HEK293T (cell line): ENCODE measurements at regions not wholly inside any gene's neighbourhood (a gene's known extent, or its start where the extent isn't known, plus 50 kb on each side); places are given as distances from the start of the nearest gene placed in this dataset.

Source experiments
- ARNT ChIP-seq: fragments of 450-650 bp; IDR thresholded peaks from 2 replicates; pipeline ENCODE4 v1.6.1; 2017; ENCODE audit warnings: mild to moderate bottlenecking
- BHLHE40 ChIP-seq: fragments of 450-650 bp; IDR thresholded peaks from 2 replicates; pipeline ENCODE4 v1.6.1; 2016; ENCODE audit warnings: mild to moderate bottlenecking, moderate library complexity, borderline replicate concordance
- CTBP1 ChIP-seq: fragments of 450-650 bp; IDR thresholded peaks from 2 replicates; pipeline ENCODE4 v1.6.1; 2016; ENCODE audit warnings: borderline replicate concordance
- ELF4 ChIP-seq: fragments of 450-650 bp; IDR thresholded peaks from 2 replicates; pipeline ENCODE4 v1.6.1; 2017; ENCODE audit warnings: antibody characterized with exemption
- FOXA1 ChIP-seq: fragments of 450-650 bp; IDR thresholded peaks from 2 replicates; pipeline ENCODE4 v1.6.1; 2016; ENCODE audit warnings: mild to moderate bottlenecking
- FOXK2 ChIP-seq: fragments of 450-650 bp; IDR thresholded peaks from 2 replicates; pipeline ENCODE4 v1.6.1; 2016; ENCODE audit warnings: mild to moderate bottlenecking
- FOXM1 ChIP-seq: fragments of 450-650 bp; IDR thresholded peaks from 2 replicates; pipeline ENCODE4 v1.6.1; 2017; ENCODE audit warnings: mild to moderate bottlenecking, borderline replicate concordance
- HDGF ChIP-seq: fragments of 450-650 bp; IDR thresholded peaks from 2 replicates; pipeline ENCODE4 v1.6.1; 2017; ENCODE audit warnings: antibody characterized with exemption, borderline replicate concordance
- LEF1 ChIP-seq: fragments of 450-650 bp; IDR thresholded peaks from 2 replicates; pipeline ENCODE4 v1.6.1; 2017; ENCODE audit warnings: mild to moderate bottlenecking, borderline replicate concordance
- NFRKB ChIP-seq: fragments of 450-650 bp; IDR thresholded peaks from 2 replicates; pipeline ENCODE4 v1.6.1; 2016; ENCODE audit warnings: mild to moderate bottlenecking, moderate library complexity
- SP1 ChIP-seq: fragments of 450-650 bp; IDR thresholded peaks from 2 replicates; pipeline ENCODE4 v1.6.1; 2017
- ZNF384 ChIP-seq: fragments of 450-650 bp; IDR thresholded peaks from 2 replicates; pipeline ENCODE4 v1.6.1; 2016

GRCh38 chr12:65653946-65654629, 170.2 kb upstream of the HMGA2 start:
- TF ChIP-seq BHLHE40 (no peak), CTBP1 (no peak), NFRKB (no peak), ARNT (no peak), FOXK2 (no peak), FOXM1 (no peak), SP1 (no peak), FOXA1 (no peak), LEF1 (no peak), ELF4 (no peak), HDGF (no peak), ZNF384 (no peak)
